Left lung (tissue), 4 donors: ENCODE measurements at regions not wholly inside any gene's neighbourhood (a gene's known extent, or its start where the extent isn't known, plus 50 kb on each side); places are given as distances from the start of the nearest gene placed in this dataset.
A peak's percentile ranks its signal among the peaks of the same experiment; 100 is the strongest.
"Not testable (repeated sequence)": the region's sequence is repeated elsewhere in the genome, so short reads cannot be mapped to it uniquely, and the experiment has no call there.

Experiments
- ATAC-seq: fragments of 200-7000 bp; cut with Tn5 transposase; one replicate; pipeline ENCODE4 v1.9.1; 2020; ENCODE audit warnings: moderate library complexity
- DNase-seq, 4 donors: peaks; one replicate each; pipeline ENCODE4 v3.0.0-alpha.2; 2013 to 2020
- H3K27ac ChIP-seq, 2 donors: fragments of 200-600 bp; sonication (generic) in 1 of 2; one replicate each; pipeline versions ENCODE4 v1.5.0 to v1.8.0; 2020 to 2021
- H3K27me3 ChIP-seq, 2 donors: fragments of 200-600 bp; sonication (generic) in 1 of 2; one replicate each; pipeline versions ENCODE4 v1.5.0 to v1.8.0; 2020 to 2021
- H3K36me3 ChIP-seq, 2 donors: fragments of 200-600 bp; sonication (generic) in 1 of 2; one replicate each; pipeline versions ENCODE4 v1.5.0 to v1.8.0; 2020 to 2021
- H3K4me1 ChIP-seq, 2 donors: fragments of 200-600 bp; one replicate each; pipeline ENCODE4 v1.8.0; 2021
- H3K4me3 ChIP-seq, 2 donors: fragments of 200-600 bp; sonication (generic) in 1 of 2; one replicate each; pipeline versions ENCODE4 v1.5.0 to v1.8.0; 2020 to 2021; ENCODE audit warnings: mild to moderate bottlenecking in 1 of 2
- H3K9me3 ChIP-seq, 2 donors: fragments of 200-600 bp; sonication (generic) in 1 of 2; one replicate each; pipeline versions ENCODE4 v1.5.0 to v1.8.0; 2020 to 2021
- intact Hi-C, 2 donors: fragments of 100-400 bp; cut with DNase I; formaldehyde crosslinking; loops; one replicate each; pipeline versions ENCODE4 v1.11.2 to v1.14.2; 2022
- TF ChIP-seq, protein P1 (sequence below), 2 donors: fragments of 200-600 bp; sonication (generic) in 1 of 2; IDR thresholded peaks; one replicate each; pipeline versions ENCODE4 v1.5.0 to v1.8.0; 2021; ENCODE audit warnings: antibody characterized with exemption in 2 of 2
- donor health status: DM: no; HTN: yes; CAD: no.
- donor health status: DM: no; HTN: no; CAD: no.

DNA sequence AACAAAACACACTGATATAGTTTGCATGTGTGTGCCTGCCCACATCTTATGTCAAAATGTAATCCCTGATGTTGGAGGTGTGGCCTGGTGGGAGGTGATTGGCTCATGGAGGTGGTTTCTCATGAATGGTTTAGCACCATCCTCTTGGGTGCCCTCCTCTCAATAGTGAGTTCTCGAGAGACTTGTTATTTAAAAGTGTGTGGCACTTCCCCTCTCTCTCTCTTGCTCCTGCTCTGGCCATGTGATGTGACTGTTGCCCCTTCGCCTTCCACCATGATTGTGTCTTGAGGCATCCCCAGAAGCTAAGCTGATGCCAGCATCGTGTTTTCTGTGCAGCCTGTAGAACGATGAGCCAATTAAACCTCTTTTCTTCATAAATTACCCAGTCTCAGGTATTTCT lies 454.1 kb upstream of the DCN start:
- Histone ChIP-seq H3K27ac (no peak overlapping the region), H3K4me1 (no peaks in the 10 kb centered on the region), H3K9me3 (peaks cover 0 to 3% of the 10 kb centered on the region in 2 donors), H3K27me3 (no peaks in the 10 kb centered on the region), H3K36me3 (no peaks in the 10 kb centered on the region), H3K4me3 (no peak overlapping the region)
- TF ChIP-seq, protein P1, sequence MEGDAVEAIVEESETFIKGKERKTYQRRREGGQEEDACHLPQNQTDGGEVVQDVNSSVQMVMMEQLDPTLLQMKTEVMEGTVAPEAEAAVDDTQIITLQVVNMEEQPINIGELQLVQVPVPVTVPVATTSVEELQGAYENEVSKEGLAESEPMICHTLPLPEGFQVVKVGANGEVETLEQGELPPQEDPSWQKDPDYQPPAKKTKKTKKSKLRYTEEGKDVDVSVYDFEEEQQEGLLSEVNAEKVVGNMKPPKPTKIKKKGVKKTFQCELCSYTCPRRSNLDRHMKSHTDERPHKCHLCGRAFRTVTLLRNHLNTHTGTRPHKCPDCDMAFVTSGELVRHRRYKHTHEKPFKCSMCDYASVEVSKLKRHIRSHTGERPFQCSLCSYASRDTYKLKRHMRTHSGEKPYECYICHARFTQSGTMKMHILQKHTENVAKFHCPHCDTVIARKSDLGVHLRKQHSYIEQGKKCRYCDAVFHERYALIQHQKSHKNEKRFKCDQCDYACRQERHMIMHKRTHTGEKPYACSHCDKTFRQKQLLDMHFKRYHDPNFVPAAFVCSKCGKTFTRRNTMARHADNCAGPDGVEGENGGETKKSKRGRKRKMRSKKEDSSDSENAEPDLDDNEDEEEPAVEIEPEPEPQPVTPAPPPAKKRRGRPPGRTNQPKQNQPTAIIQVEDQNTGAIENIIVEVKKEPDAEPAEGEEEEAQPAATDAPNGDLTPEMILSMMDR (IDR thresholded peaks at IDR 0.05), result no peak
- intact Hi-C loops, result no loop called here
- DNase-seq (no peak), ATAC-seq (no peak)

DNA sequence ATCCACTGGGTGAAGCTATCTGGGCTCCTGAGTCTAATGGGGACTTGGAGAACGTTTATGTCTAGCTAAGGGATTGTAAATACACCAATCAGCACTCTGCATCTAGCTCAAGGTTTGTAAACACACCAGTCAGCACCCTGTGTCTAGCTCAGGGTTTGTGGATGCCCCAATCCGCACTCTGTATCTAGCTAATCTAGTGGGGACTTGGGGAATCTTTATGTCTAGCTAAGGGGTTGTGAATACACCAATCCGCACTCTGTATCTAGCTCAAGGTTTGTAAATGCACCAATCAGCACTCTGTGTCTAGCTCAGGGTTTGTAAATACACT lies 451.7 kb upstream of the DCN start:
- H3K27me3 ChIP-seq, H3K36me3 ChIP-seq, H3K4me3 ChIP-seq, H3K9me3 ChIP-seq, ATAC-seq, DNase-seq, H3K27ac ChIP-seq, H3K4me1 ChIP-seq, intact Hi-C loops: not testable (repeated sequence)

- Histone ChIP-seq H3K27me3 (no peaks in the 10 kb centered on the region), H3K4me3 (no peak overlapping the region), H3K4me1 (no peaks in the 10 kb centered on the region), H3K9me3 (peaks cover 0 to 3% of the 10 kb centered on the region in 2 donors), H3K36me3 (no peaks in the 10 kb centered on the region), H3K27ac (no peak overlapping the region)
- intact Hi-C loops, result no loop called here
- ATAC-seq (no peak), DNase-seq (peak in 1 of 4 donors; percentile 71)
- TF ChIP-seq, protein P1 (IDR thresholded peaks at IDR 0.05), result no peak
Observed at GRCh38 chr12:91633734-91634357, 451.2 kb upstream of the DCN start.

DNA sequence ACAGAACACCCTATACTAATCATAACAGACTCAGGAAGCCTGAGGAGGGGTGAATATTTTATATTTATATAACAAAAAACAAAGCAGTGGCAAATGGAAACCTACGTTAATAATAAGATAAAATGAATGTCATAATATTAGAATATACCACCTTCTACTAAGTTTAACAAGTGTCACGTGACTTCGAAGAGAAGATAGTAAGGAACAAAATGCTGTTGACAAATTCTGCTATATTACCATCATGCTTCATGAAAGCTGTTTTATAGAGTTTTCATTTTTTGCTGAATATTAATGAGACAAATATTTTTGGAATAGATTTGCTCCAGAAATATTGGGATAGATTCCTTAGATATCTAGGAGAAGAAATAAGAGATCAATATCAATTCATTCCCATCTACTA lies 450.6 kb upstream of the DCN start:
- DNase-seq (no peak), ATAC-seq (no peak)
- TF ChIP-seq, protein P1 (IDR thresholded peaks at IDR 0.05), result no peak
- Histone ChIP-seq H3K27me3 (no peaks in the 10 kb centered on the region), H3K9me3 (peaks cover 0 to 3% of the 10 kb centered on the region in 2 donors), H3K4me1 (no peaks in the 10 kb centered on the region), H3K27ac (no peak overlapping the region), H3K36me3 (no peaks in the 10 kb centered on the region), H3K4me3 (no peak overlapping the region)
- intact Hi-C loops, result no loop called here

- no peaks in the 10 kb centered on the region for H3K27me3 ChIP-seq
- TF ChIP-seq, protein P1 (IDR thresholded peaks at IDR 0.05), result no peak
- ATAC-seq (no peak), DNase-seq (no peak)
- H3K4me1 ChIP-seq, result no peaks in the 10 kb centered on the region
- H3K4me3 ChIP-seq, result no peak overlapping the region
- no peak overlapping the region for H3K27ac ChIP-seq
- H3K9me3 ChIP-seq, result peaks cover 0 to 3% of the 10 kb centered on the region in 2 donors
- no peaks in the 10 kb centered on the region for H3K36me3 ChIP-seq
- intact Hi-C loops, result no loop called here
Observed at GRCh38 chr12:91632042-91632786, 449.6 kb upstream of the DCN start.
